Testis (tissue), 2 donors: ENCODE measurements at regions not wholly inside any gene's neighbourhood (a gene's known extent, or its start where the extent isn't known, plus 50 kb on each side); places are given as distances from the start of the nearest gene placed in this dataset.
A peak's percentile ranks its signal among the peaks of the same experiment; 100 is the strongest.

Experiments
- DNase-seq: peaks from one replicate; pipeline ENCODE4 v3.0.0-alpha.2; 2019
- H3K27ac ChIP-seq, 2 donors: fragments of 200-600 bp; sonication (generic); one replicate each; pipeline ENCODE4 v1.5.1; 2019
- H3K27me3 ChIP-seq: fragments of 200-600 bp; sonication (generic); one replicate; pipeline ENCODE4 v1.5.1; 2019
- H3K36me3 ChIP-seq: fragments of 200-600 bp; sonication (generic); one replicate; pipeline ENCODE4 v1.5.1; 2017; ENCODE audit warnings: low read depth; ENCODE audit errors: missing control alignments
- H3K4me1 ChIP-seq: fragments of 200-600 bp; sonication (generic); one replicate; pipeline ENCODE4 v1.5.1; 2019
- H3K4me3 ChIP-seq, 2 donors: fragments of 200-600 bp; sonication (generic); one replicate each; pipeline ENCODE4 v1.5.1; 2017 to 2019
- H3K9me3 ChIP-seq: fragments of 200-600 bp; sonication (generic); one replicate; pipeline ENCODE4 v1.5.1; 2017
- POLR2A ChIP-seq: fragments of 450-650 bp; IDR thresholded peaks from one replicate; pipeline ENCODE4 v1.6.1; 2017; ENCODE audit warnings: antibody characterized with exemption, mild to moderate bottlenecking, moderate library complexity
- WGBS, 2 donors: methylation state at CpG; one replicate each; pipeline ENCODE4 v1.1.5; 2018; 5-methylcytosine and 5-hydroxymethylcytosine counted together
- intact Hi-C: fragments of 100-400 bp; cut with DNase I; formaldehyde crosslinking; loops from one replicate; pipeline ENCODE4 v1.15.1; 2023; ENCODE audit warnings: low total_unique reads
- TF ChIP-seq, protein P1 (sequence below), 3 experiments: fragments of 450-650 bp in 2 of 3; fragments of 200-600 bp in 1 of 3; sonication (generic) in 1 of 3; IDR thresholded peaks; one replicate each; pipeline ENCODE4 v1.5.1; 2016 to 2019; ENCODE audit warnings: antibody characterized with exemption in 3 of 3, mild to moderate bottlenecking in 2 of 3, moderate library complexity in 1 of 3

- Histone ChIP-seq H3K27me3 (no peaks in the 10 kb centered on the region), H3K9me3 (no peaks in the 10 kb centered on the region), H3K27ac (peak overlapping the region in 1 of 2 donors; percentile 21), H3K36me3 (no peaks in the 10 kb centered on the region), H3K4me3 (no peak overlapping the region), H3K4me1 (no peaks in the 10 kb centered on the region)
- DNase-seq: no peak
- TF ChIP-seq, protein P1, sequence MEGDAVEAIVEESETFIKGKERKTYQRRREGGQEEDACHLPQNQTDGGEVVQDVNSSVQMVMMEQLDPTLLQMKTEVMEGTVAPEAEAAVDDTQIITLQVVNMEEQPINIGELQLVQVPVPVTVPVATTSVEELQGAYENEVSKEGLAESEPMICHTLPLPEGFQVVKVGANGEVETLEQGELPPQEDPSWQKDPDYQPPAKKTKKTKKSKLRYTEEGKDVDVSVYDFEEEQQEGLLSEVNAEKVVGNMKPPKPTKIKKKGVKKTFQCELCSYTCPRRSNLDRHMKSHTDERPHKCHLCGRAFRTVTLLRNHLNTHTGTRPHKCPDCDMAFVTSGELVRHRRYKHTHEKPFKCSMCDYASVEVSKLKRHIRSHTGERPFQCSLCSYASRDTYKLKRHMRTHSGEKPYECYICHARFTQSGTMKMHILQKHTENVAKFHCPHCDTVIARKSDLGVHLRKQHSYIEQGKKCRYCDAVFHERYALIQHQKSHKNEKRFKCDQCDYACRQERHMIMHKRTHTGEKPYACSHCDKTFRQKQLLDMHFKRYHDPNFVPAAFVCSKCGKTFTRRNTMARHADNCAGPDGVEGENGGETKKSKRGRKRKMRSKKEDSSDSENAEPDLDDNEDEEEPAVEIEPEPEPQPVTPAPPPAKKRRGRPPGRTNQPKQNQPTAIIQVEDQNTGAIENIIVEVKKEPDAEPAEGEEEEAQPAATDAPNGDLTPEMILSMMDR (IDR thresholded peaks at IDR 0.05): no peak
- no peak for TF ChIP-seq POLR2A
- 71 to 72% methylated on average over 1 of the region's 1 CpG for WGBS, 2 donors
- intact Hi-C loops: loop anchor here (10.0 kb wide), 1 partner anchor 248 kb away; no protein-coding TSS in a partner anchor
Measured at GRCh38 chr10:91006752-91007346, 86.0 kb upstream of the ANKRD1 start.

GRCh38 chr10:91007655-91008054, 86.8 kb upstream of the ANKRD1 start:
- H3K4me1 ChIP-seq: no peaks in the 10 kb centered on the region

DNA sequence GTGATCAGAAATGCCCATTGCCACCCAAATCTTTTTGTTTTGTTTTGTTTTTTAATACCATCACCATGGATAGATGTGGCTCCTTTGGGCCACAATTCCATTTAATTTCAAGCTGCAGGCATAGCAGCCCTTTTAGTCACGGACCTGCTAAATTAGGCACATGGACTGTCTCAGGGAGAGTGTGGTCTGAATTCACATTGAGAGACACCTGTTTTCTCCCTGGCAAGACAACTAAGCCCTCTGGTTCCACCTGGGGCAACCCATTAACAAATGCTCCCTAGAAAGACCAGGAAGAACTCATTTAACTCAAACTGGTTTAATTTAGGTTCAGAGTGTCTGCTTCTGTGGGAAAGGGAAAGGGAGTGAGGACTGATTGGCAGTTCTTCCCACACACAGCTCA, 88.2 kb upstream of the ANKRD1 start:
- Histone ChIP-seq H3K27me3 (no peaks in the 10 kb centered on the region), H3K4me3 (no peak overlapping the region), H3K27ac (no peak overlapping the region), H3K4me1 (no peaks in the 10 kb centered on the region), H3K36me3 (no peaks in the 10 kb centered on the region), H3K9me3 (no peaks in the 10 kb centered on the region)
- TF ChIP-seq, protein P1 (IDR thresholded peaks at IDR 0.05): no peak
- TF ChIP-seq POLR2A: no peak
- DNase-seq: no peak
- intact Hi-C loops: loop anchor here (10.0 kb wide), 1 partner anchor 246 kb away; no protein-coding TSS in a partner anchor
- 92 to 96% methylated on average over 1 of the region's 1 CpG for WGBS, 2 donors

More at GRCh38 chr10:91007655-91008054, 86.8 kb upstream of the ANKRD1 start:
- no peak for DNase-seq
- H3K36me3 ChIP-seq: no peaks in the 10 kb centered on the region
- no peak overlapping the region for H3K4me3 ChIP-seq
- H3K9me3 ChIP-seq: no peaks in the 10 kb centered on the region
- intact Hi-C loops: loop anchor here (10.0 kb wide), 1 partner anchor 247 kb away; no protein-coding TSS in a partner anchor
- H3K27ac ChIP-seq: no peak overlapping the region
- TF ChIP-seq POLR2A: no peak
- TF ChIP-seq, protein P1 (IDR thresholded peaks at IDR 0.05): no peak
- H3K27me3 ChIP-seq: no peaks in the 10 kb centered on the region

- no peaks in the 10 kb centered on the region for H3K9me3 ChIP-seq
- 86 to 90% methylated on average over 3 of the region's 3 CpGs for WGBS, 2 donors
- no peak overlapping the region for H3K27ac ChIP-seq
- H3K36me3 ChIP-seq: no peaks in the 10 kb centered on the region
- TF ChIP-seq, protein P1 (IDR thresholded peaks at IDR 0.05): no peak
- TF ChIP-seq POLR2A: no peak
- H3K4me1 ChIP-seq: no peaks in the 10 kb centered on the region
- H3K4me3 ChIP-seq: no peak overlapping the region
- no peak for DNase-seq
- H3K27me3 ChIP-seq: no peaks in the 10 kb centered on the region
- intact Hi-C loops: no loop called here
Measured at GRCh38 chr10:91010952-91011351, 90.1 kb upstream of the ANKRD1 start.

- no peak overlapping the region for H3K27ac ChIP-seq
- DNase-seq: no peak
- no peaks in the 10 kb centered on the region for H3K27me3 ChIP-seq
- H3K4me1 ChIP-seq: no peaks in the 10 kb centered on the region
- TF ChIP-seq, protein P1 (IDR thresholded peaks at IDR 0.05): no peak
- no peaks in the 10 kb centered on the region for H3K9me3 ChIP-seq
- intact Hi-C loops: no loop called here
- no peaks in the 10 kb centered on the region for H3K36me3 ChIP-seq
- H3K4me3 ChIP-seq: no peak overlapping the region
- WGBS, 2 donors: 84 to 98% methylated on average over 4 of the region's 4 CpGs
Measured at GRCh38 chr10:91012502-91012901, 91.6 kb upstream of the ANKRD1 start.
